ENCODE measurements at regions not wholly inside any gene's neighbourhood (a gene's known extent, or its start where the extent isn't known, plus 50 kb on each side); places are given as distances from the start of the nearest gene placed in this dataset.

- dilution Hi-C loops (cut with MboI; ENCODE audit: extremely low pct_ligation_motif_present, low sequenced_read_pairs) = no loop called here
- no peaks in the 10 kb centered on the region for H3K4me1 ChIP-seq (ENCODE audit: control insufficient read depth, extremely low read depth, insufficient read depth, low read length)
- H3K9me1 ChIP-seq (ENCODE audit: control insufficient read depth, extremely low read depth, insufficient read depth, low read length) = no peaks in the 10 kb centered on the region
- H3K9ac ChIP-seq (ENCODE audit: control insufficient read depth, extremely low read depth, insufficient read depth, low read length) = no peak overlapping the region
- no peak overlapping the region for H3K4me3 ChIP-seq (ENCODE audit: control insufficient read depth in 2 of 3, extremely low read depth in 1 of 3, insufficient read depth in 2 of 3, low read depth in 1 of 3, low read length in 3 of 3)
- H3K36me3 ChIP-seq (ENCODE audit: control insufficient read depth in 2 of 2, extremely low read depth in 1 of 2, insufficient read depth in 2 of 2, low read length in 2 of 2) = no peaks in the 10 kb centered on the region
- H3K27me3 ChIP-seq (ENCODE audit: control insufficient read depth, extremely low read depth, insufficient read depth, low read length) = no peaks in the 10 kb centered on the region
- H3K9me3 ChIP-seq (ENCODE audit: control insufficient read depth, low read depth, low read length) = no peaks in the 10 kb centered on the region
- DNase-seq (ENCODE audit: low read depth, low spot score) = no peak
- no peak overlapping the region for H3K4me2 ChIP-seq (ENCODE audit: control insufficient read depth, extremely low read depth, insufficient read depth, low read depth, low read length)
- no peak for FAIRE-seq
- no peaks in the 10 kb centered on the region for H4K20me1 ChIP-seq (ENCODE audit: control insufficient read depth, extremely low read depth, insufficient read depth, low read length)
- no peak overlapping the region for H2AFZ ChIP-seq (ENCODE audit: control insufficient read depth, low read length)
- no peaks in the 10 kb centered on the region for H3K79me2 ChIP-seq (ENCODE audit: control insufficient read depth, insufficient read depth, low read length)
- TF ChIP-seq, protein P1, sequence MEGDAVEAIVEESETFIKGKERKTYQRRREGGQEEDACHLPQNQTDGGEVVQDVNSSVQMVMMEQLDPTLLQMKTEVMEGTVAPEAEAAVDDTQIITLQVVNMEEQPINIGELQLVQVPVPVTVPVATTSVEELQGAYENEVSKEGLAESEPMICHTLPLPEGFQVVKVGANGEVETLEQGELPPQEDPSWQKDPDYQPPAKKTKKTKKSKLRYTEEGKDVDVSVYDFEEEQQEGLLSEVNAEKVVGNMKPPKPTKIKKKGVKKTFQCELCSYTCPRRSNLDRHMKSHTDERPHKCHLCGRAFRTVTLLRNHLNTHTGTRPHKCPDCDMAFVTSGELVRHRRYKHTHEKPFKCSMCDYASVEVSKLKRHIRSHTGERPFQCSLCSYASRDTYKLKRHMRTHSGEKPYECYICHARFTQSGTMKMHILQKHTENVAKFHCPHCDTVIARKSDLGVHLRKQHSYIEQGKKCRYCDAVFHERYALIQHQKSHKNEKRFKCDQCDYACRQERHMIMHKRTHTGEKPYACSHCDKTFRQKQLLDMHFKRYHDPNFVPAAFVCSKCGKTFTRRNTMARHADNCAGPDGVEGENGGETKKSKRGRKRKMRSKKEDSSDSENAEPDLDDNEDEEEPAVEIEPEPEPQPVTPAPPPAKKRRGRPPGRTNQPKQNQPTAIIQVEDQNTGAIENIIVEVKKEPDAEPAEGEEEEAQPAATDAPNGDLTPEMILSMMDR (optimal IDR thresholded peaks at IDR 0.05 in 1 of 3, IDR thresholded peaks at IDR 0.05 in 1 of 3, conservative IDR thresholded peaks at IDR 0.05 in 1 of 3; ENCODE audit: extremely low read depth in 1 of 3, insufficient read depth in 2 of 3, low read length in 3 of 3) = no peak
- no peak for TF ChIP-seq EZH2 (IDR thresholded peaks at IDR 0.05; ENCODE audit: low read length)
- H3K27ac ChIP-seq (ENCODE audit: control insufficient read depth, insufficient read depth, low read length) = no peak overlapping the region
These were observed 194.4 kb upstream of the PCDH7 start for GRCh38 chr4:30525662-30526315.

- Histone ChIP-seq H3K27me3 (ENCODE audit: control insufficient read depth, extremely low read depth, insufficient read depth, low read length) (no peaks in the 10 kb centered on the region), H3K9ac (ENCODE audit: control insufficient read depth, extremely low read depth, insufficient read depth, low read length) (no peak overlapping the region), H2AFZ (ENCODE audit: control insufficient read depth, low read length) (no peak overlapping the region), H3K4me3 (ENCODE audit: control insufficient read depth in 2 of 3, extremely low read depth in 1 of 3, insufficient read depth in 2 of 3, low read depth in 1 of 3, low read length in 3 of 3) (no peak overlapping the region), H3K4me1 (ENCODE audit: control insufficient read depth, extremely low read depth, insufficient read depth, low read length) (peaks cover 5% of the 10 kb centered on the region), H3K79me2 (ENCODE audit: control insufficient read depth, insufficient read depth, low read length) (no peaks in the 10 kb centered on the region), H3K27ac (ENCODE audit: control insufficient read depth, insufficient read depth, low read length) (no peak overlapping the region), H3K9me1 (ENCODE audit: control insufficient read depth, extremely low read depth, insufficient read depth, low read length) (no peaks in the 10 kb centered on the region), H3K4me2 (ENCODE audit: control insufficient read depth, extremely low read depth, insufficient read depth, low read depth, low read length) (no peak overlapping the region), H3K9me3 (ENCODE audit: control insufficient read depth, low read depth, low read length) (no peaks in the 10 kb centered on the region), H4K20me1 (ENCODE audit: control insufficient read depth, extremely low read depth, insufficient read depth, low read length) (no peaks in the 10 kb centered on the region), H3K36me3 (ENCODE audit: control insufficient read depth in 2 of 2, extremely low read depth in 1 of 2, insufficient read depth in 2 of 2, low read length in 2 of 2) (no peaks in the 10 kb centered on the region)
- FAIRE-seq = no peak
- no peak for DNase-seq (ENCODE audit: low read depth, low spot score)
- dilution Hi-C loops (cut with MboI; ENCODE audit: extremely low pct_ligation_motif_present, low sequenced_read_pairs) = no loop called here
- TF ChIP-seq EZH2 (IDR thresholded peaks at IDR 0.05; ENCODE audit: low read length) = no peak
- TF ChIP-seq, protein P1 (optimal IDR thresholded peaks at IDR 0.05 in 1 of 3, IDR thresholded peaks at IDR 0.05 in 1 of 3, conservative IDR thresholded peaks at IDR 0.05 in 1 of 3; ENCODE audit: extremely low read depth in 1 of 3, insufficient read depth in 2 of 3, low read length in 3 of 3) = no peak
These were observed 184.9 kb upstream of the PCDH7 start for GRCh38 chr4:30535255-30535654.

All from keratinocyte (primary cell).